ENCODE measurements at regions not wholly inside any gene's neighbourhood (a gene's known extent, or its start where the extent isn't known, plus 50 kb on each side); places are given as distances from the start of the nearest gene placed in this dataset.

DNA sequence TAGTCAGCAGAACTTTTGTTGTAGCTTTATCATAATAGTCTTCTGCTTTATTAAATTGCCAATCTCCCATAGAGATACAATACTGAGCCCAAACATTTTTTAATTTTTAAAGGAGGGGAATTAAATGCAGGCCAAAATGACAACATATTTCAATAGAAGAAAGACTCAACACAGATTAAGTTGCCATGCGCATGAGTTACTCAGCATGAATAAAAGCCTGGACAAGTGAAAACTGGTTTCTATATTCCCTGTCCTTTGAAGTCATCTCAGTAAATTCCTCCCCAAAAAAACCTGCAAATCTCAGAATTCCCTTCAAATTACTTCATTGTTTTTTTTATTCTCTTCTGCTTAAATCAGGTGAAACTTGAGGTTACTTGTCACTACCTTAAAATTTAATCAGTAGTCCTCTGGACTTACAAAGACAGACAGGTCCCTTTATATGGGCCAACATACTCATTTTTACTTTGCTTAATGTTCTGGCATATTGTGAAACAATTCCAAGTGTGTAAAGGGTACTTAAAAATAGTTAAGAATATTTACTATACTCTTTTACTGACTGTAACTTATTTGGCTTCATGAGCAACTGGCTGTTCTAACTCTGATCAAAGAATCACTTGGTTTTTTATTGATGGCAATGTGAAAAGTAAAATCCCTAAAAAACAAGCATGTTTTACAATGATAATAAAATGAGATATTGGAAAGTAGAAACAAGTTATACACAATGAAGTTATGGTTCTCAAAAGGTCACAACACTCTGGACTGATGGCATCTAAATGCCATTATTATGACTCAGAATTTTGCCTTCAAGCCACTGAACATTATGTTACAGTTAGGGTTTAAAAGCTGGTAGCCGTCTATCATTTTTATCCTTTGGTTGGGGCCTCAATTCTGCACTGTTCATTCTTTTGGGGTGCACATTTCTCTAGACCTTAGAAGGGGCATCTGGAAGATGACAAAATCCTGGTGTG is 49.9 kb upstream of the COL21A1 start:
- in situ Hi-C loops (cut with HindIII; ENCODE audit: low sequenced_read_pairs), result loop anchor here (5.0 kb wide), 1 partner anchor 70 kb away; no protein-coding TSS in a partner anchor

All from endothelial cell of hepatic sinusoid (primary cell).